Ishikawa (cell line): ENCODE measurements at regions not wholly inside any gene's neighbourhood (a gene's known extent, or its start where the extent isn't known, plus 50 kb on each side); places are given as distances from the start of the nearest gene placed in this dataset.

Experiments used
- CEBPB ChIP-seq: IDR thresholded peaks from 2 replicates; pipeline ENCODE4 v1.6.1; 2012
- CREB1 ChIP-seq: IDR thresholded peaks from 2 replicates; pipeline ENCODE4 v1.6.1; 2012; ENCODE audit warnings: low read depth
- EGR1 ChIP-seq: IDR thresholded peaks from 2 replicates; pipeline ENCODE4 v1.6.1; 2012
- EP300 ChIP-seq: IDR thresholded peaks from 2 replicates; pipeline ENCODE4 v1.6.1; 2012; ENCODE audit warnings: borderline replicate concordance
- FOXM1 ChIP-seq: IDR thresholded peaks from 2 replicates; pipeline ENCODE4 v1.6.1; 2012; ENCODE audit warnings: low read depth, borderline replicate concordance
- NFIC ChIP-seq: IDR thresholded peaks from 2 replicates; pipeline ENCODE4 v1.6.1; 2012
- RAD21 ChIP-seq: IDR thresholded peaks from 2 replicates; pipeline ENCODE4 v1.6.1; 2012; ENCODE audit warnings: low read depth
- REST ChIP-seq: IDR thresholded peaks from 2 replicates; pipeline ENCODE4 v1.6.1; 2012; ENCODE audit warnings: low read depth, mild to moderate bottlenecking
- TAF1 ChIP-seq: IDR thresholded peaks from 2 replicates; pipeline ENCODE4 v1.6.1; 2012; ENCODE audit warnings: low read depth, mild to moderate bottlenecking
- TCF12 ChIP-seq: IDR thresholded peaks from 2 replicates; pipeline ENCODE4 v1.6.1; 2012; ENCODE audit warnings: low read depth
- TEAD4 ChIP-seq: IDR thresholded peaks from 2 replicates; pipeline ENCODE4 v1.6.1; 2012
- USF1 ChIP-seq: IDR thresholded peaks from 2 replicates; pipeline ENCODE4 v1.6.1; 2012
- YY1 ChIP-seq: IDR thresholded peaks from 2 replicates; pipeline ENCODE4 v1.6.1; 2012; ENCODE audit warnings: low read depth
- ZBTB7A ChIP-seq: IDR thresholded peaks from 2 replicates; pipeline ENCODE4 v1.6.1; 2012; ENCODE audit warnings: low read depth
- TF ChIP-seq, protein P1 (sequence below): IDR thresholded peaks from 2 replicates; pipeline ENCODE4 v1.6.1; 2012

- TF ChIP-seq TCF12: no peak
- no peak for TF ChIP-seq USF1
- TF ChIP-seq, protein P1, sequence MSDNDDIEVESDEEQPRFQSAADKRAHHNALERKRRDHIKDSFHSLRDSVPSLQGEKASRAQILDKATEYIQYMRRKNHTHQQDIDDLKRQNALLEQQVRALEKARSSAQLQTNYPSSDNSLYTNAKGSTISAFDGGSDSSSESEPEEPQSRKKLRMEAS: no peak
- no peak for TF ChIP-seq ZBTB7A
- TF ChIP-seq YY1: no peak
- no peak for TF ChIP-seq RAD21
- TF ChIP-seq TAF1: no peak
- no peak for TF ChIP-seq REST
- TF ChIP-seq FOXM1: no peak
- TF ChIP-seq CREB1: no peak
- no peak for TF ChIP-seq CEBPB
- TF ChIP-seq TEAD4: no peak
- no peak for TF ChIP-seq NFIC
- TF ChIP-seq EGR1: no peak
- no peak for TF ChIP-seq EP300
These were observed 641.5 kb upstream of the CDH10 start for GRCh38 chr5:25286319-25286718.

DNA sequence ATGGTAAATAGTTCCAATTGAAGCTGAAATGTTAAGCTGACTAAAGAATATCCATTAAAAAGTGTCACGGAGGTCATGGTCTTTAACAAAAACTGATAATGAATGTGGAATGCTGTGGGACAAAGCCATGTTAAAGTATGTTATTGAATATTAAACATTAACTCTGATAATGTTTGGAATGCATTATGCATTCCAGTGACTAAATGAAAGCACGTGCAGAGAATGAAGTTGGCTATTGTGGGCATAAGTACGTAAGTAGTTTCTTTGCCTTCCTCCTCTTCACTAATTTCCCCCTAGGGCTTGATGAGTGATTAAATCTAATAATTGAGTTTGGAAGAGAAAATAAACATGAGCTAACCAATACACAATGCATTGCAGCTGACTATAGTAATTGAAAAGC lies 640.4 kb upstream of the CDH10 start:
- TF ChIP-seq TAF1: no peak
- no peak for TF ChIP-seq RAD21
- no peak for TF ChIP-seq EGR1
- no peak for TF ChIP-seq YY1
- no peak for TF ChIP-seq REST
- TF ChIP-seq USF1: no peak
- TF ChIP-seq FOXM1: no peak
- no peak for TF ChIP-seq EP300
- no peak for TF ChIP-seq CREB1
- TF ChIP-seq, protein P1: no peak
- TF ChIP-seq TEAD4: no peak
- TF ChIP-seq ZBTB7A: no peak

DNA sequence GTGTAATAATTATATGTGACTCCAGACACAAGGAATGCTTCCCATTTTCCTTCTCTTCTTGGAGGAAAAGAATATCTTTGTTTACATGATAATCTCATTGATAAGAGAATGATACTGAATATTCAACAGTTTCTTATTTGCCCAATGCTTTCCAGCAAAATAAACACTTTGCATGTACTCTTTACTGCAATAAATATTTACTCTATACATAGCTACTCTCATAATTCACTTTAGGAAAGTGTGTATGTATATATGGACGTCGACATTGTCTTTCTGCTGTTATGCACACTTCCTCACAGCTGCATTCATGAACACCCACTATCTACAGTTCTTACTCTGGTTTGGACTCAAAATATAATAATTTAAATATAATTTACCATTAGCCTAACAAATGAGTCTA lies 617.4 kb upstream of the CDH10 start:
- TF ChIP-seq NFIC (no peak), CEBPB (no peak), TCF12 (no peak), USF1 (no peak), CREB1 (no peak), EGR1 (no peak), EP300 (no peak), REST (no peak), TEAD4 (no peak), ZBTB7A (no peak), RAD21 (no peak), YY1 (no peak)
- TF ChIP-seq, protein P1: no peak

GRCh38 chr5:25255128-25255527 lies 610.4 kb upstream of the CDH10 start:
- TF ChIP-seq CREB1 (no peak), EGR1 (no peak), TAF1 (no peak), RAD21 (no peak), FOXM1 (no peak), ZBTB7A (no peak), TEAD4 (no peak)
- TF ChIP-seq, protein P1: no peak
